Amygdala (tissue), 56 donors: ENCODE measurements at regions not wholly inside any gene's neighbourhood (a gene's known extent, or its start where the extent isn't known, plus 50 kb on each side); places are given as distances from the start of the nearest gene placed in this dataset.

Experiments
- DNase-seq, 56 donors: peaks; one replicate each; lab custom pipeline; 2025; lab: John Stamatoyannopoulos, UW

DNA sequence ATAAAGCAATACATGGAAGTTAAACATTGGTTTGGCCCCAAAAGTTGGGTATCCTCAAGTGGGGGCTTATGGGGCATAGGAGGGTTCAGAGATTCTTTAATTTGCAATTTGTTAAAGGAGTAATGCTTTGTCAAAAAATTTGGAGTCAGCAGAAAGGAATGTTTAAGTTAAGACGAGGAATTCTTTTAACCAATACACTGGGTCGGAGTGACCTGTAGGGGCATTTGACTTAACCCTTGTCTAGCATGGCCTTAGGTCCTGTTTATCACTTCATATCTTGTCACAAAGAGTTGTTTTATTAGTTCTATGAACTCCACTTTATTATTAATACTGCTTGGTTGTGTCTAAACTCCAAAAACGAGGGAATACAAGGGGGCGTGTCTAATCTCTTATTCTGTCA is 656.1 kb upstream of the RORB start:
- no peak for DNase-seq

DNA sequence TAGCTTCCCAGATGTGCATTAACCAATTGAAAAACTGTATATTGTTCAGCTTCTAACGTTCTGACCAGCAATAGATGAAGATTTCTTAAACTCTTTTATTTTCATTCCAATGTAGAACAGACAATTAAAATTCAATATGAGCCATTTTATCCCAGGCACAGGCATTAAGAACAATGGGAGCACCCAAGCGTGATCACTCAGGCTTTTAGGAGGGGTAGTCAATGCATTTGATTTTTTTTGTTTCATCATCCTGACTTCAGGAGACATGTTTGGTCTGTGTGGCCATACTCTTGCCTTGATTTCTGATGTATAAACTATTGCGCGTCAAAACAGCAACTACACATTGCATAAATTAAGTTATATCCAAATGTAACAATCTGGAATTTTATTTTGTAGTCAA is 653.0 kb upstream of the RORB start:
- DNase-seq: no peak

DNA sequence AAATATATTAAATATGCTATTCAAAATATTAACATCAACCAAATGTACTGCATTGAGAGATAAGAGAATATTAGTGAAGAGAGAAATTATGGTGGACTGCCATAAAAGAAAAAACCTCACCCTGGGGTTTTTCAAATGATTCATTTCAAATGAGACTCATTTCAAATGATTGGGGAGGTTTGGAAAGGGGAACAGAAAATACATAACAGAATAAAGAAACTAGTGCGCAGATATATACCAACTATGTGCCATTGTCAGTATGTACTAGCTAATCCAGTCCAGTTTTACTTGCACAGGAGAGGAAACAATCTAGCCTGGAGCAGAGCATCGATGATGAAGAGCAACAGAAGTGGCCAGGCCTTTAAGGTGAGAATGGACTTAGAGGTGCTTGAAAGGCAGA is 651.6 kb upstream of the RORB start:
- no peak for DNase-seq

- no peak for DNase-seq
Measured at GRCh38 chr9:73845954-73846690, 651.0 kb upstream of the RORB start.

DNA sequence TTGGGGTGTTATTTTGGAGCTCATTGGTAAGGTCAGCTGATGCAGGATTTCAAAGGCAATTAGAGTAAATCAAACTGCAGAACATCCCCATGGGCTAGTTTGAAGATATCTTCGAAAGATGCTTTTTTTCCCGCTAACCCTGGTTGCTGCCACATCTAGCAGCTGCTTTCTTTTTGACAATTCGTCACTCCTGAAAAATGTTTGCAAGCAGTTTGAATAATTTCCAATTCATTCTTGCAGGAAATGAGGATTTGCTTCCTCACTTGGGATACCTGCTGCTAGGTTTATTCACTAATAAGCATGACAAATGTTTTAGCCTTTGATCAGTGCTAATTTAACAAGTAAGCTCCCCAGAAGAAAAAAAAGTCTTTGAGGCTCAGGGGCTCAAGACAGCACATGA is 649.6 kb upstream of the RORB start:
- no peak for DNase-seq

GRCh38 chr9:73853549-73853948 is 643.6 kb upstream of the RORB start:
- no peak for DNase-seq

DNA sequence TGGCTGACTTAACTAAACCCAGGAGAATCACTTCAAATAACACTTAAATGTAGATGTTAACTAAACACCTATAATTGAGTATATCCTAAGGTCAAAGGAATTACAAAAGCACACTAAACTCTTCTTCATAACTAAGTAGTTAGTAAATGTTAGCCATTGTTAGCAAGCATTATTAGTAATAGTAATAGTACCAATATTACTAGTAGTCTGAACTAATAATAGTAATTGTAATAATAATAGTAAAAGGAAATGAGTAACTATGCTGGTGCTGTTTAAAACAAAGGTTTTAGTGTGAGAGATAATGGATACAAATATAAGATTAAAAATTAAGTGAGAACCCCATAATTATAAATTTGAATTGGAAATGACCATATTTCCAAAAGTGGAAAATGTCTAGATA is 641.9 kb upstream of the RORB start:
- DNase-seq: no peak

- DNase-seq: no peak
Measured at GRCh38 chr9:73863924-73864323, 633.2 kb upstream of the RORB start.

DNA sequence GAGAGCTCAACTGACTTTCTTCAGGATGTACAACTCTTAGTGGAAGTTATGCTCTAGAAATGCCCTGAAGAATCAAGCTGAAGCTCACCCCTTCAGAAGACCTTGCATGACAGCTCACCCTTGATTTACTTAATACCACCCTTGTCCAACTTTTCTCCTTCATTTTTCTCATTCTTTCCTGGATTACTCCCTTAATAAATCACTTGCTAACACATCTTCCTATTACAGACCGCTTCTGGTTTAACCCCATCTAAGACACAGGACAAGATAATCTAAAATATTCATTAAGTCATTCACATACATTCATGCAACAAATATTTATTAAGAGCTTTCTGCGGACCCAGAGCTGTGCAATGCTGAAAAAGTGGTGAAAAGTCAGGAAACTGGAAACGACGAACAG is 630.7 kb upstream of the RORB start:
- DNase-seq: no peak

GRCh38 chr9:73869264-73869663 is 627.9 kb upstream of the RORB start:
- peak in 2 of 56 donors; percentile 1 to 7 for DNase-seq

- no peak for DNase-seq
Measured at GRCh38 chr9:73871636-73872035, 625.5 kb upstream of the RORB start.

- no peak for DNase-seq
Measured at GRCh38 chr9:73872701-73873100, 624.4 kb upstream of the RORB start.

- no peak for DNase-seq
Measured at GRCh38 chr9:73880101-73880500, 617.0 kb upstream of the RORB start.

- DNase-seq: no peak
Measured at GRCh38 chr9:73889023-73889422, 608.1 kb upstream of the RORB start.

GRCh38 chr9:73890685-73891277 is 606.4 kb upstream of the RORB start:
- no peak for DNase-seq

DNA sequence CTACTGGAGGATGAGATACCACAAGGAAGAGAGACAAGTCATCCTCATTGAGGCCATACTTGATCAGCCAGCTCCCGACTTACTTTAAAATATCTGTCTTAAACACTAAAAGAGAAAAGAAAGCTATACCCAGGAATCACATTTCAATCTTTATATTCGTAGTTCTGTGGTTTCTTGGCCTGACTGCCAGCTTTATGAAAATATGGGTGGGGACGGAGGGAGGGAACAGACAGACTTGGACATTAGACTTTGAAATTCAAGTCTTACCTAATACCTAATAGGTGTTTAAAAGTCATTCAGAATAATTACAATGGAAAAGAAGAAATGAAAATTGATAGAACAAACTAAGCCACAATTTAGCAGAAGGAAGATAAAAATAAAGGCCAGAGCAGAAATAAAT is 604.8 kb upstream of the RORB start:
- no peak for DNase-seq

DNA sequence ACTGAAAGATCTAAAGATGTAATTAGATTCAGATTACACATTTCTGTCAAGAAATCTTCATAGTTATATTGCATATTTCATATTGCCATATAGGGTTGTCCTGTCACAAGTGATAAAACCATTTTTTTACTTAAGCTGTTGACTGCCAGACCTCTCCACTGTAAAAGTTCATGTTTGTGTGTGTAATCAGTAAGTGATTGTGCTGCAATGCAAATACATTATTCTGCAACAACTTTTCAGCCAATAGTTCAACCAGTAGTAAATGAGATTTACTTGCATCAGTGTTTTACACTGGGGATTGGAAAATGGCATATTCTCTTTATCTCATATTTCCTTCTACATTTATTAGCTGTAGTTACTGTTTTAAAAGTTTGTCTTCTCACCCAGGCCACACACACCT is 603.9 kb upstream of the RORB start:
- DNase-seq: no peak

GRCh38 chr9:73896061-73896460 is 601.1 kb upstream of the RORB start:
- DNase-seq: no peak

GRCh38 chr9:73906671-73907070 is 590.5 kb upstream of the RORB start:
- DNase-seq: no peak

DNA sequence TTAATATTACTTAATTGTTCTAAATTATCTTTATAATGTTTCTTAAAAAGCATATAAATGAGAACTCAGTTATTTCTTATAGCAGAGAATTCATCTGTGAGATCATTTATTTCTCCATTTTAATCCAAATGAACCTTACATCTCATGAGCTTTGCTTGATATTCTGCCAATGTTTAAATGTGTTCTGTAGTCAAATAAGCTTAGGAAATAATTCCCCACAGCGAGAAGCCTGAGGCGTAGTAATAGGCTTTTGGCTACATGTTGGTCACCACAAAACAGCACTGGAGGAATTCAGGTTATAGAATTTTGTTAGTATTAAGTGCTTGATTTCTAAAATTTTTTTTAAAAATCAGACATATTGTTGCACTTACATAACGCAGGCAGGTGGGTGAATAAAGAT is 585.3 kb upstream of the RORB start:
- no peak for DNase-seq

DNA sequence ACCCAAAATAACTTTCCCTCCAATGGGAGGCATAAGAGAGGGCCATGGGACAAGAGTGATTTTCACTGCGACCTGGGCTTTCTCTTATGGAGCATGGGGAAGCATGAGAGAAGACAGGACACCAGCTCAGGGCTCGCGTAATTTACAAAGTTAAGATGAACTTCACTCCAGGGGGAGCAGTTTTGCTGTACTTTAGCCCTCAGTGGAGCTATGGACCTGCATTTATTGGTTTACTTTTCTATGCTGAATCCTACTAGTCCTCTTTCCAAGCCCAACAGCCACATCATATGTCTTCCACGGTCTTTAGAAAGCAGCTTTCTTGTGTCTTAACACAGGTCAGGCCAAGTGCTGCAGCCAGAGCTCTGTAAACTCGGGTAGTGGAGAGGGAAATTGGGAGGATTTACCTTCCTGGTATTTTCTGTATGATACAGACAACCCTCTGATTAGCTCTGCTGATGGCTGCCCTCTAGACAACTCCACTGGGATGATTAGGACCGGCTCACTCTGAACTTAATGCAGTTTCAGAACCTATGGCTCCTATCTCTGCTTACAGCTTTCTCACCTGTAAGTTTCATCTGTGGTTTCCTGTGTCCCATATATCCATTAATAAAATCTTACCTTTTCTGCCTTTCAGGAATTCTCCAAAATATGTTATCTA is 581.0 kb upstream of the RORB start:
- DNase-seq: peak in 2 of 56 donors; percentile 1

- DNase-seq: no peak
Measured at GRCh38 chr9:73919712-73920111, 577.4 kb upstream of the RORB start.
